Hepatocyte (in vitro differentiated cells): ENCODE measurements at regions not wholly inside any gene's neighbourhood (a gene's known extent, or its start where the extent isn't known, plus 50 kb on each side); places are given as distances from the start of the nearest gene placed in this dataset.

Experiments used
- DNase-seq: peaks from one replicate; pipeline ENCODE4 v3.0.0-alpha.2; 2016; ENCODE audit warnings: low spot score
- H2AFZ ChIP-seq: fragments of 200-600 bp; sonication (generic); 2 replicates; pipeline ENCODE4 v1.6.0; 2016; ENCODE audit warnings: antibody characterized with exemption, mild to moderate bottlenecking
- H3K27ac ChIP-seq: fragments of 200-600 bp; sonication (generic); 2 replicates; pipeline ENCODE4 v1.5.1; 2016; ENCODE audit warnings: mild to moderate bottlenecking
- H3K27me3 ChIP-seq: fragments of 200-600 bp; sonication (generic); 2 replicates; pipeline ENCODE4 v1.6.1; 2016
- H3K36me3 ChIP-seq: fragments of 200-600 bp; sonication (generic); replicated peaks from 2 replicates; pipeline ENCODE4 v1.5.1; 2016; ENCODE audit warnings: low read depth; ENCODE audit not compliant: insufficient read depth
- H3K4me1 ChIP-seq: fragments of 200-600 bp; sonication (generic); 2 replicates; pipeline ENCODE4 v1.5.1; 2016; ENCODE audit warnings: mild to moderate bottlenecking, moderate library complexity; ENCODE audit not compliant: insufficient read depth
- H3K4me2 ChIP-seq: fragments of 200-600 bp; sonication (generic); 2 replicates; pipeline ENCODE4 v1.6.0; 2016
- H3K4me3 ChIP-seq: fragments of 200-600 bp; sonication (generic); 2 replicates; pipeline ENCODE4 v1.5.1; 2016; ENCODE audit warnings: mild to moderate bottlenecking
- H3K79me2 ChIP-seq: fragments of 200-600 bp; sonication (generic); 2 replicates; pipeline ENCODE4 v1.6.0; 2017; ENCODE audit warnings: mild to moderate bottlenecking
- H3K9me2 ChIP-seq: fragments of 200-600 bp; sonication (generic); replicated peaks from 2 replicates; pipeline ENCODE4 v1.6.0; 2017; ENCODE audit warnings: mild to moderate bottlenecking; ENCODE audit not compliant: insufficient read depth
- H3K9me3 ChIP-seq: fragments of 200-600 bp; sonication (generic); 2 replicates; pipeline ENCODE4 v1.5.1; 2016; ENCODE audit warnings: low read depth, mild to moderate bottlenecking
- H4K20me1 ChIP-seq: fragments of 200-600 bp; sonication (generic); 2 replicates; pipeline ENCODE4 v1.6.0; 2016; ENCODE audit warnings: mild to moderate bottlenecking; ENCODE audit not compliant: insufficient read depth, poor library complexity, severe bottlenecking
- EZH2 ChIP-seq: fragments of 200-600 bp; sonication (generic); IDR thresholded peaks from 2 replicates; pipeline ENCODE4 v1.6.1; 2016; ENCODE audit warnings: antibody characterized with exemption, mild to moderate bottlenecking, borderline replicate concordance
- EZH2phosphoT487 ChIP-seq: fragments of 200-600 bp; sonication (generic); IDR thresholded peaks from one replicate; pipeline ENCODE4 v1.6.1; 2018; ENCODE audit warnings: antibody characterized with exemption, mild to moderate bottlenecking, low read depth, moderate library complexity; ENCODE audit not compliant: unreplicated experiment, severe bottlenecking
- WGBS: methylation state at CpG from one replicate; pipeline ENCODE4 v1.1.6; 2016; ENCODE audit warnings: low lambda C conversion rate; ENCODE audit errors: missing lambda C conversion rate; 5-methylcytosine and 5-hydroxymethylcytosine counted together
- TF ChIP-seq, protein P1 (sequence below): fragments of 200-600 bp; sonication (generic); IDR thresholded peaks from 2 replicates; pipeline ENCODE4 v1.5.1; 2016; ENCODE audit warnings: antibody characterized with exemption, mild to moderate bottlenecking; ENCODE audit not compliant: poor library complexity

DNA sequence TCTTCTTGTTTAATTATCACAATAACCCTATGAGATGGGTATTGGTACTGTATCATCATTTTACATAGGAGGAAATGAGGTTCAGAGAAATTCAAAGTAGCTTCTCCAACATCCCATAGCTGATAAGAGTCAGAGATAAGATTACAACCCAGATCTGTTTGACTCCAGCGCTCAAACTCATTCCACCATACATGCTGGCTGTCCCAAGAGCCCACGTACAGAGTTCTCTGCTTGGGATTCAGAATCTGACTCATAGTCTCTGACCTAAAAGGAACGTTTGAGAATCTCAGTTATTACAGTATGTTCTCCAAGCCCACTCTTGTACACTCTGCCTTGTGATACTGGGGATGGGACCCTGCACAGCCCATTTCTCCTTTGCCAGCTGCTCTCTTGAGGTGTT, 90.2 kb downstream of the TMEM215 start:
- H3K4me2 ChIP-seq, result no peak overlapping the region
- DNase-seq, result no peak
- H3K4me3 ChIP-seq, result no peak overlapping the region
- H3K36me3 ChIP-seq, result no peaks in the 10 kb centered on the region
- H4K20me1 ChIP-seq, result no peaks in the 10 kb centered on the region
- H3K27ac ChIP-seq, result no peak overlapping the region
- no peaks in the 10 kb centered on the region for H3K4me1 ChIP-seq
- no peaks in the 10 kb centered on the region for H3K27me3 ChIP-seq
- no peaks in the 10 kb centered on the region for H3K9me3 ChIP-seq
- 38% methylated on average over 3 of the region's 3 CpGs for WGBS
- TF ChIP-seq, protein P1, sequence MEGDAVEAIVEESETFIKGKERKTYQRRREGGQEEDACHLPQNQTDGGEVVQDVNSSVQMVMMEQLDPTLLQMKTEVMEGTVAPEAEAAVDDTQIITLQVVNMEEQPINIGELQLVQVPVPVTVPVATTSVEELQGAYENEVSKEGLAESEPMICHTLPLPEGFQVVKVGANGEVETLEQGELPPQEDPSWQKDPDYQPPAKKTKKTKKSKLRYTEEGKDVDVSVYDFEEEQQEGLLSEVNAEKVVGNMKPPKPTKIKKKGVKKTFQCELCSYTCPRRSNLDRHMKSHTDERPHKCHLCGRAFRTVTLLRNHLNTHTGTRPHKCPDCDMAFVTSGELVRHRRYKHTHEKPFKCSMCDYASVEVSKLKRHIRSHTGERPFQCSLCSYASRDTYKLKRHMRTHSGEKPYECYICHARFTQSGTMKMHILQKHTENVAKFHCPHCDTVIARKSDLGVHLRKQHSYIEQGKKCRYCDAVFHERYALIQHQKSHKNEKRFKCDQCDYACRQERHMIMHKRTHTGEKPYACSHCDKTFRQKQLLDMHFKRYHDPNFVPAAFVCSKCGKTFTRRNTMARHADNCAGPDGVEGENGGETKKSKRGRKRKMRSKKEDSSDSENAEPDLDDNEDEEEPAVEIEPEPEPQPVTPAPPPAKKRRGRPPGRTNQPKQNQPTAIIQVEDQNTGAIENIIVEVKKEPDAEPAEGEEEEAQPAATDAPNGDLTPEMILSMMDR, result no peak
- no peak for TF ChIP-seq EZH2
- TF ChIP-seq EZH2phosphoT487, result no peak
- no peaks in the 10 kb centered on the region for H3K79me2 ChIP-seq
- H3K9me2 ChIP-seq, result no peaks in the 10 kb centered on the region
- no peak overlapping the region for H2AFZ ChIP-seq

- H3K4me1 ChIP-seq, result no peaks in the 10 kb centered on the region
- no peaks in the 10 kb centered on the region for H3K9me3 ChIP-seq
- 100% methylated on average over 1 of the region's 1 CpG for WGBS
- H2AFZ ChIP-seq, result no peak overlapping the region
- no peak for DNase-seq
- no peak overlapping the region for H3K4me3 ChIP-seq
- H3K27me3 ChIP-seq, result no peaks in the 10 kb centered on the region
- TF ChIP-seq, protein P1, result no peak
- no peak for TF ChIP-seq EZH2phosphoT487
- TF ChIP-seq EZH2, result no peak
- no peaks in the 10 kb centered on the region for H3K36me3 ChIP-seq
- H3K9me2 ChIP-seq, result no peaks in the 10 kb centered on the region
- H3K4me2 ChIP-seq, result no peak overlapping the region
- H3K79me2 ChIP-seq, result no peaks in the 10 kb centered on the region
- no peak overlapping the region for H3K27ac ChIP-seq
- no peaks in the 10 kb centered on the region for H4K20me1 ChIP-seq
These were observed 91.9 kb downstream of the TMEM215 start for GRCh38 chr9:32875242-32875641.

DNA sequence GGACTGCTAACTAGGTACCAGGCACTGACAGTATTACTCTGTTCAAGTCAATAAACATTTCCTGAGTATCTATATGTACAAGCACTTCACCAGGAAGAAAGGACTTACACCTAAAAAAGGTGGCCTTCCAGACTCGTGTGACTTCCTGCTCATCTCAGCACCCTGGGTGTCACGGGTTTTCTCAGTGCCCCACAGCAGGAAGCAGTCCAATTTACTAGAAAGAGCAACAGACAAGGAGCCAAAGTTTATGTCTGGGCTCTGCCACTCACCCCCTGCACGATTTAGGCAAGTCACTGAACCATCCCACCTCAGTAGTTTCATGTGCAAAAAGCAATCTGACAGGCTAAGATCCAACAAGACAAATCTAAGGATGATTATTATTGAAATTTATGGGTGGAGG, 92.4 kb downstream of the TMEM215 start:
- H2AFZ ChIP-seq, result no peak overlapping the region
- 73% methylated on average over 3 of the region's 3 CpGs for WGBS

More for the DNA sequence above, 92.4 kb downstream of the TMEM215 start:
- no peak overlapping the region for H3K27ac ChIP-seq
- H3K27me3 ChIP-seq, result no peaks in the 10 kb centered on the region
- no peak overlapping the region for H3K4me2 ChIP-seq
- H3K36me3 ChIP-seq, result no peaks in the 10 kb centered on the region
- H3K9me2 ChIP-seq, result no peaks in the 10 kb centered on the region
- H3K4me3 ChIP-seq, result no peak overlapping the region
- no peaks in the 10 kb centered on the region for H3K4me1 ChIP-seq
- TF ChIP-seq, protein P1, result no peak
- no peak for TF ChIP-seq EZH2phosphoT487
- TF ChIP-seq EZH2, result no peak
- no peaks in the 10 kb centered on the region for H4K20me1 ChIP-seq
- no peak for DNase-seq
- H3K9me3 ChIP-seq, result no peaks in the 10 kb centered on the region
- no peaks in the 10 kb centered on the region for H3K79me2 ChIP-seq
